GM18505 (cell line): ENCODE measurements at regions not wholly inside any gene's neighbourhood (a gene's known extent, or its start where the extent isn't known, plus 50 kb on each side); places are given as distances from the start of the nearest gene placed in this dataset.
"Not testable (repeated sequence)": the region's sequence is repeated elsewhere in the genome, so short reads cannot be mapped to it uniquely, and the experiment has no call there.

Source experiments
- ATAC-seq: cut with Tn5 transposase; IDR thresholded peaks from one replicate; pipeline ENCODE4 v1.9.1; 2021; ENCODE audit not compliant: unreplicated experiment
- POLR2A ChIP-seq: IDR thresholded peaks from 4 replicates; pipeline ENCODE4 v1.6.1; 2011; ENCODE audit warnings: borderline replicate concordance; ENCODE audit not compliant: insufficient read depth, insufficient read length; ENCODE audit errors: extremely low read depth

DNA sequence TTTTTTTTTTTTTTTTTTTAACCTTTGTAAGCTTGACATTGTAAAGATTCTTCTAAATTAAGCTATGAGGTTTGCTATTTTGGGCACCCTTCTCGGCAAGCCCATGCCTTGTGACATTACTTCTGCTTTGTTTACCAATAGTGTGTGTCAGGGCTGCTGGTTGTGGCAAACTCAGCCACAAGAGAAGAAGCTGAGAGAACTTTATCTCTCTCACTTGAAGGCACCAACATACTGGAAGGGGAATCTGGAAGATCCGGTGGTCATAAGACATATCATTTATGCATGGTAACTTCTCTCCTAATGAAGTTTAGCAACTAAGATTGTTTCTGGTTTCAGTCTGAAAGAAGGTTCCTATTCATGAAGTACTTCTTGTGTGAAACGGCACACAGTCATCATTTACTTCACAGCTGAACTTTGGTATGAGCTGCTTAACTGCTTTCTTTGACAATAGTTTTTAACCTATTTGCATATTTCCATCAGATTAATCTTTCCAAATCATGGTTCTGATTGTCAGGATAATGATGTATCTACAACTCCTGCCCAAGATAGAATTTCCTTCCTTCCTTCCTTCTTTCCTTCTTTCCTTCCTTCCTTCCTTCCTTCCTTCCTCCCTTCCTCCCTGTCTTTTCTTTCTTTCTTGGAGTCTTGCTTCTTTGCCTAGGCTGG, 189.3 kb downstream of the NFKBIZ start:
- TF ChIP-seq POLR2A: no peak
- ATAC-seq: peak; percentile 87

DNA sequence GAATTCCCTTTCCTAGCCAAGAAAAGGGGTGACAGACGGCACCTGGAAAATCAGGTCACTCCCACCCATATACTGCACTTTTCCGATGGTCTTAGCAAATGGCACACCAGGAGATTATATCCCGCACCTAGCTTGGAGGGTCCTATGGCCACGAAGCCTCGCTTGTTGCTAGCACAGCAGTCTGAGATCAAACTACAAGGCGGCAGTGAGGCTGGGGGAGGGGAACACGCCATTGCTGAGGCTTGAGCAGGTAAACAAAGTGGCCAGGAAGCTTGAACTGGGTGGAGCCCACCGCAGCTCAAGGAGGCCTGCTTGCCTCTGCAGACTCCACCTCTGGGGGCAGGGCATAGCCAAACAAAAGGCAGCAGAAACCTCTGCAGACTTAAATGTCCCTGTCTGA, 190.8 kb downstream of the NFKBIZ start:
- ATAC-seq: not testable (repeated sequence)

DNA sequence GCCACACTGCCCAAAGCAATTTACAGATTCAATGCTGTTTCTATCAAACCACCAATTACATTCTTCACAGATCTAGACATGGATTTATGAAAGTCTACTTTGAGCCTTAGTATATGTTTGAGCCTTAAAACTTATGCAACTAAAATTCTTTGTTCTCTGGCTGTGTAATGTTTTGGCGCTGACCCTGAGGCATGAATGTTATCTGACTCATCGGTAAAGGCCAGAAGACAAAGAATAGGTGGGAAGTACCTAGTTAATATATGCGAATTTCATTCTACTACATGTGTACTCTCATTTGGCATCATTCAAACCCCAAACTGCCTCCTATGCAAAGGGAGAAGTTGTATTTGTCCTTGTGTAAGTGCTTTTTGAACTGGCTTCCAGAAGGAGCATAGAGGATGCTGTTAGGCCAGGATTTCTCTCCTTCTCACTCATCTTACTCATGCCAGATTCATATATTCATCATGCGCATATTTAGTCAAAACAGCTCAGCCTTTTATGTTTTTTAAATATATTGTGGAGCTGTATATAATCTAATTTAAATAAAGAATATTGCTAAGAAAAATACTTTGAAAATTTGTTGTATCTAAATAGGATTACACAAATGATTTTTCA, 204.2 kb downstream of the NFKBIZ start:
- no peak for ATAC-seq
- TF ChIP-seq POLR2A: no peak

DNA sequence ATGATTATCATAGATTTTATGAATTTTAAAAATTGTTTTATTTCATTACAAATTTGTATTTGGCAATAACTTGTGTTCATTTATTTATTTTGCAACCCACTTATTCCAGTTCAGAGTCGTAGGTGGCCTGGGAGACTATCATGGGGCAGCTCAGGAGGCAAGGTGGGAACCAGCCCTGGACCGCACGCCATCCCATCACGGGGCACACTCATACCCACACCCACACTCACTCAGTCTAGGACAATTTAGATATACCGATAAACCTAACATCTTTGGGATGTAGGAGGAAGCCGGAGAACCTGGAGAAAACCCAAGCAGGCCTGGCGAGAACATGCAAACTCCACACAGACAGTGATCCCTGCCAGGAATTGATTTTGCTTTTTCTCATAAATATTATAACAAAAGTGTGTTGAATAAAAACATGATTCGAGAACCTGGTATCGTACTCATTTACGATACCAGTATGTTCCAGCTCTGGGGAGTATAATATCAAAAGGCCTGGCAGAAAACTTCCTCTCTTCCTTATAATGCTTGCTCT, 205.3 kb downstream of the NFKBIZ start:
- no peak for TF ChIP-seq POLR2A
- ATAC-seq: no peak

DNA sequence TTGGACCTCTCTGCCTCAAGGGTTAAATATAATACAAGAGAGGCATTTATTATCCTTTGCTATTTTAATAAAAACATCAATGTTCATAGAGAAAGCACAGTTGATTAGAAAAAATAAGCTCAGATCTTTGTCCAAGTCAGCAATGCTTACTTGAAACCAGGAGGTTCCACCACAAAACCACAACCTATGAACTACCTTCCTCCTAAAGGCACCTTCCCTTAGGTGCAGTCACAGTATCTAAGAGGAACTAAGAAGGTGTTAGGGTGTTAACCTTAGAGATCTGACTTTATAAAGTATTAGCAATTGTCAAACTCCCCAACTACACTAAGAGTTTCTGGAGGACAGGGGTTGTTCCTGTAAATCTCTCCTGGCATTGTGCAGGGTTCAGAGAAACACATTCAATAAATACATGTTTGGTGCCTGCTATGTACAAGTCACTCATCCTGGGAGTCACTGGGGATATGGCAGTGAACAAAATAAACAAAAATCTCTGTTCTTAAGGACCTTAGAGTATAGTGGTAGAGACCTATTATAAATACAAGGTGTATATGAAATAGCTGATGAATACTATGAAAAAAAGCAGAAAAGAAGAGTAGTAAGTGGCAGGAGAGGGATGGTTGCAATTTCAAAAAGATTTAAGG, 208.6 kb downstream of the NFKBIZ start:
- TF ChIP-seq POLR2A: no peak
- ATAC-seq: peak; percentile 83

DNA sequence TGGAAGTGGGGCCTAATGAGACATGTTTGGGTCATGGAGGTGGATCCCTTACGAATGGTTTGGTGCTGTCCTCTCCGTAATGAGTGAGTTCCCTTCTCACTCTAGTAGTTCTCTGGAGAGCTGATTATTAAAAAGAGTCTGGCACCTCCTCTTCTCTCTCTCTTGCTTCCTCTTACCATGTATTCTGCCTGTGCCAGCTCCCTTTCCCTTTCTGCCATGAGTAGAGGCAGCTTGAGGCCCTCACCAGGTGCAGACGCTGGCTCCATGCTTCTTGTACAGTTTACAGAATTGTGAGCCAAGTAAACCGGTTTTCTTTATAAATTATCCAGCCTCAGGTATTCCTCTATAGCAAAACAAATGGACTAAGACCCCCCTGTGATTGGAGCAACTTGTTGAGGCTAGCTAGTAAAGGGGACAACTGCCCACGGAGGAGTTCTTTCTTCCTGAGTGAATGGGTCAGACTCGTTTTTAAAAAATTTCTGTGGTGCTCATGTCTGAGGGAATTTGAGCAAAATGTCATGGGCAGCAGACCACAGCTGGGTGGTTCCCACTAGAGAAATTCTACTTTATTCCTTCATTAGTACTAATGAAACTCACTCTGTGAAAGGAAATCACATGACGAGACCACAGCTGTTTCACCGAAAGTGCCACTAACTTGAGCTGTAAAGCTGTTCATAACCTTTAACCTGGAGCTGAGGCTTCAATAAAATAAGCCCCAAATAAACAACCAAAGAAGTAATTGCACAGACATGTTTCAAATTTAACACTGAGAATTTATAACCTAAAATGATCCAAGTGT, 210.0 kb downstream of the NFKBIZ start:
- peak; percentile 64 for ATAC-seq
- TF ChIP-seq POLR2A: no peak

DNA sequence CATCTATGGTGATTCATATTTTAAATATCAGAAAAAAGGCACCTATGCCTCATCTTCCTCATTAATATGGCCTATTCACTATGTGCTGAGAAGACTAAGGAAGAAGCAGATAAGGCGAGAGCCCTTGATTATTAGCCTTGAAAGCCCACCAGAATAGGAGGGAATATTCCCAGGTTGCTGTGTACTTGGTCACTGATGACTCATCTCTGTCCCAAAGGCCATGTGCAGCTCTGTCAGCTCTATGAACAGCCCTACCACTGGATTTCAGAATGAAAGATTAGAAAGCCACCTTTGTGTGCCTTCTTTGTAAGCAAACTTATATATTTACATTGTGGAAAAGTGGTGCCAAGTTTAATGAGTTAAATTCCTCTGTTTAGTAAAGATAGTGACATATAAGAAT, 211.5 kb downstream of the NFKBIZ start:
- ATAC-seq: no peak
- TF ChIP-seq POLR2A: no peak

DNA sequence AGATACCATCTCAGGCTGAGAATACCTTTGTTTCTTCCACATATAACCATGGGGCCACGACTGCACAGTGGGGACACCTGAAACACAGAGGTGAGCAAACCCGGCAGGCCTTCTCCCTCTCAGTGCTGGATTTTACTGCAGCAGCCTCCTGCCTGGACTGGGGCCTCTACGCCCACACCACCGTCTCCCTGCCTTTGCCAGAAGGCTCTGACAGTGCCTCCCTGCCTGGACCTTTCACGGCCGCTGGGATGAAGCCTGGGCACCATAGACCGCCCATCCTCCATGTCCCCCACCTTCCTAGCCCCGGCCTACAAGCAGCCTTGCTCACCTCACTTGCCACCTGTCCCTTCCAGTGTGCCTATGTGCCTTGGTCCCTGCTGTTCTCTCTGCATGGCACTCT, 214.3 kb downstream of the NFKBIZ start:
- TF ChIP-seq POLR2A: no peak
- no peak for ATAC-seq

DNA sequence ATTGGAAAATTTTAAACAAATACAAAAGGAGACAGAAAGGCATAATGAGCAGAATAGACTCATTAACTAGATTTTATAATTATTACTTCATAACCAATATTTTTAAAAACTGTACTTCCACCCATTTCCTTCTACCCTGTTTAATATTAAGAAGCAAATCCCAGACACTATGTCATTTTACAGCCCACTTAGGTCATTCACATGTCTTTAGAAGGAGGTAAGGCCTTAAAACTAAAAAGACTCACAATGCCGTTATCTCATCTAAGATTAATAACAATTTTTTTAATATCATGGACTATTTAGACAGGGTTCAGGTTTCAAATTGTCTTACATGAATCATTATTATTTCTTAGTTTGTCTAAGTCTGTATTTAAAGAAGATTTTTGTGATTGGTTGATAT, 217.2 kb downstream of the NFKBIZ start:
- TF ChIP-seq POLR2A: no peak
- ATAC-seq: no peak

DNA sequence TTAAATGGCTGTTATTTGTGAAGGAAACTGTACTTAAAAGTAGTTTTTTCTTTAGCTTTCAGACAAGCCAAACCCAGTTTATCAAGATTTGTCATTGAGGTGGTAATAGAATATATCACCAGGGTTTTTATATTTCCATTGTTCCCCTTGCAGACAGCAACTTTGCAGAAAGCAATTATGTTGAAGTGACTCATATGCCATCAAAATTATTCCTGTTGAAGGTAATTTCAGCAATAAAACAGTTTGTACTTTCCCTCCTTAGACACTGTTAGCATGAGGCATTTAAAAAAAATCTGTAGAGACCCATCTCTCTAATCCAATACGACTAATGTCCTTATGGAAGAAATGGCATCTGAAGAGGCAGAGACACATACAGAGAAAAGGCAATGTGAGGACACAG, 219.0 kb downstream of the NFKBIZ start:
- no peak for ATAC-seq
- TF ChIP-seq POLR2A: no peak

DNA sequence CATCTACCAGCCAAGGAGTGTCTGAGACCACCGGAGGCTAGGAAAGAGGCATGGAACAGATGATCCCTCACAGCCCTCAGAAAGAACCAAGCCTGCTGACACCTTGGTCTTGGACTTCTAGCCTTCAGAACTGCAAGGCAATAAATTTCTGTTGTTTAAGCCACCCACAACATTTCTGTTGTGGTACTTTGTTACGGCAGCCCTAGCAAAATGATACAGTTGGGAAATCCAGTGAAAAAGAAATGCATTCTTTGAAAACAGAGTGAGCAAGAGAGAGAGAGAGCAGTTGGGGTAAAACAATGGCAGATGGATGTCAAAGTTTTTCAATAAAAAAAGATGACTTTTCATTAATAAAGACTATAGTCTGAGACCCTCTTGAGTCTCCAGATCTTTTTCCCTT, 219.4 kb downstream of the NFKBIZ start:
- ATAC-seq: no peak
- no peak for TF ChIP-seq POLR2A

DNA sequence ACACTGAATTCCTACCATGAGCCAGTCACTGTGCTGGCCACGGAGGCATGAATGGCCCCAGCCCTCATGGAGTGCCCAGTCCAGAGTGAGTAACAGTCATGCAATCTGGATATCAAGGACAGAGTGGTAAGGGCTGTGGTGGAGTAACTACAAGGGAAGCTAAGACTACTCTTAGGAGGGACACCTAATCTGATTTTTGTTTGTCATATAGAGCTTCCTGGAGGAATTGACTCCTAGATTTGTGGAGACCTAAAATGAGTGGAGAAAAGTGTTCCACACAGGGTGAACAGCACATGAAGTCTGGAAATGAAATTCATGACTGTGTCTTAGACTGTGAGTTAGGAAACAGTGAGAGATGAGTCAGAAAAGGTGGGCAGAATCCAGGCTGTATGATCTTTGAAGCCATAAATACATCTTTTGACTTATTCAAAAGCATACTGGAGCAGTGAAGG, 219.9 kb downstream of the NFKBIZ start:
- no peak for ATAC-seq

DNA sequence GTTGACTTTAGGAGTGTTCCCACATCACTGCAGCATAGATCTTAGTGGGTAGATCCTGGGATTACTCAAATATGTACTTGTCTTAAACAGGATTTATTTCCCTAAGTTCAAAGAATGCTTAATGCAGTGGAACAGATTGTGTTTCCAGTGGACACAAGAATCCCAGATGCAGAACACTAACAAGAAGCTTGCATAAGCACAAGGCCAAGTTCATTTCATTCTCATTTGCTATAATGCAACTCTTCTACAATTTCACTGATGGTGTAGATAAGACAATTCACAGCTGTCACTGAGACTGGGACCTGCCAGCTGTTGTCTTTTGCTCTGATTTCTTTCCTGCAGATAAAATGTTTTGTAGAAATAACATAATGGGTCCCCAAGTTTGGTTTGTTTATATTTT, 225.6 kb downstream of the NFKBIZ start:
- TF ChIP-seq POLR2A: no peak
- no peak for ATAC-seq

More for the DNA sequence above, 219.9 kb downstream of the NFKBIZ start:
- no peak for TF ChIP-seq POLR2A
